ENCODE measurements at regions not wholly inside any gene's neighbourhood (a gene's known extent, or its start where the extent isn't known, plus 50 kb on each side); places are given as distances from the start of the nearest gene placed in this dataset.

DNA sequence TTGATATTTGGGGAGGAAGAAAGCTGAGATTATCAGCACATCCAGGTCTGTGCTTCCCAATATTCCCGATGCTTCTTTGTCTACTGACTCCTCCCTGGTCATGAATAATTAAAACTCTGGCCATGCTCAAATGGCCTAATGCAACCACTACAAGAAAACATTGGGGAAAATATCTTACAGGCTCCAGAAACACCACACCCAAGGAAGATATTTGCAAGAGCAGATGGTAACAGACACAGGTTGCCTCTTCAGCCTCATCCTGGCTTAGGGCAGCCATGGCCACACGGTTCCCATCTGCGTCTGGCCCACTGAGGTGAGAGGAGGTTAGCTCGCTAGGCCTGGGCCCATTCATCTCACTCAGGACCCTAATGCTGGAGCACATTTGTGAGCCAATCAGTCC is 108.4 kb upstream of the SDK1 start:
- TF ChIP-seq, protein P1, sequence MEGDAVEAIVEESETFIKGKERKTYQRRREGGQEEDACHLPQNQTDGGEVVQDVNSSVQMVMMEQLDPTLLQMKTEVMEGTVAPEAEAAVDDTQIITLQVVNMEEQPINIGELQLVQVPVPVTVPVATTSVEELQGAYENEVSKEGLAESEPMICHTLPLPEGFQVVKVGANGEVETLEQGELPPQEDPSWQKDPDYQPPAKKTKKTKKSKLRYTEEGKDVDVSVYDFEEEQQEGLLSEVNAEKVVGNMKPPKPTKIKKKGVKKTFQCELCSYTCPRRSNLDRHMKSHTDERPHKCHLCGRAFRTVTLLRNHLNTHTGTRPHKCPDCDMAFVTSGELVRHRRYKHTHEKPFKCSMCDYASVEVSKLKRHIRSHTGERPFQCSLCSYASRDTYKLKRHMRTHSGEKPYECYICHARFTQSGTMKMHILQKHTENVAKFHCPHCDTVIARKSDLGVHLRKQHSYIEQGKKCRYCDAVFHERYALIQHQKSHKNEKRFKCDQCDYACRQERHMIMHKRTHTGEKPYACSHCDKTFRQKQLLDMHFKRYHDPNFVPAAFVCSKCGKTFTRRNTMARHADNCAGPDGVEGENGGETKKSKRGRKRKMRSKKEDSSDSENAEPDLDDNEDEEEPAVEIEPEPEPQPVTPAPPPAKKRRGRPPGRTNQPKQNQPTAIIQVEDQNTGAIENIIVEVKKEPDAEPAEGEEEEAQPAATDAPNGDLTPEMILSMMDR (conservative IDR thresholded peaks at IDR 0.05 in 1 of 2, IDR thresholded peaks at IDR 0.05 in 1 of 2; ENCODE audit: low read depth in 1 of 2, low read length in 2 of 2), result no peak
- TF ChIP-seq EZH2 (IDR thresholded peaks at IDR 0.05; ENCODE audit: low read length, missing control alignments), result no peak

Measured in fibroblast of lung (primary cell).